ENCODE measurements at regions not wholly inside any gene's neighbourhood (a gene's known extent, or its start where the extent isn't known, plus 50 kb on each side); places are given as distances from the start of the nearest gene placed in this dataset.

GRCh38 chr5:33174383-33174782 is 266.4 kb upstream of the TARS1 start:
- no peak for TF ChIP-seq MAX (IDR thresholded peaks at IDR 0.05; ENCODE audit: insufficient read depth, insufficient read length)
- DNase-seq (ENCODE audit: low read depth, low spot score), result no peak
- H3K36me3 ChIP-seq (ENCODE audit: control insufficient read depth in 2 of 2, extremely low read depth in 1 of 2, insufficient read depth in 2 of 2, low read length in 2 of 2), result no peaks in the 10 kb centered on the region
- no peak overlapping the region for H2AFZ ChIP-seq (ENCODE audit: low read depth, low read length)
- no peaks in the 10 kb centered on the region for H3K27me3 ChIP-seq (ENCODE audit: control insufficient read depth in 2 of 2, insufficient read depth in 2 of 2, low read length in 2 of 2)
- H3K4me3 ChIP-seq (replicated peaks in 1 of 3; ENCODE audit: insufficient read depth in 1 of 3, low read depth in 1 of 3, low read length in 3 of 3), result no peak overlapping the region
- ChIA-PET CTCF (no interaction called here), POLR2A (no interaction called here)
- no peaks in the 10 kb centered on the region for H3K9me3 ChIP-seq (replicated peaks; ENCODE audit: control insufficient read depth, insufficient read depth, low read length)
- dilution Hi-C loops (cut with MboI; ENCODE audit: extremely low pct_ligation_motif_present, low sequenced_read_pairs) (no loop called here), intact Hi-C loops (cut with micrococcal nuclease) (no loop called here)
- FAIRE-seq, result no peak
- BruUV-seq (replicated peaks), result no TSS peak
- H3K9me1 ChIP-seq (replicated peaks; ENCODE audit: control insufficient read depth, extremely low read depth, insufficient read depth, low read length), result no peaks in the 10 kb centered on the region
- H3K9ac ChIP-seq (replicated peaks; ENCODE audit: extremely low read depth, insufficient read depth, low read length), result no peak overlapping the region
- H3K4me2 ChIP-seq (ENCODE audit: insufficient read depth, low read length), result no peak overlapping the region
- no peak overlapping the region for H3K27ac ChIP-seq (ENCODE audit: insufficient read depth, low read depth, low read length)
- no peaks in the 10 kb centered on the region for H3K4me1 ChIP-seq (ENCODE audit: control insufficient read depth, extremely low read depth, insufficient read depth, low read length)
- H4K20me1 ChIP-seq (replicated peaks; ENCODE audit: control insufficient read depth, extremely low read depth, insufficient read depth, low read length), result no peaks in the 10 kb centered on the region
- no peaks in the 10 kb centered on the region for H3K79me2 ChIP-seq (ENCODE audit: control insufficient read depth, insufficient read depth, low read length)

GRCh38 chr5:33179301-33179700 is 261.5 kb upstream of the TARS1 start:
- Histone ChIP-seq H4K20me1 (replicated peaks; ENCODE audit: control insufficient read depth, extremely low read depth, insufficient read depth, low read length) (no peaks in the 10 kb centered on the region), H2AFZ (ENCODE audit: low read depth, low read length) (no peak overlapping the region), H3K27ac (ENCODE audit: insufficient read depth, low read depth, low read length) (no peak overlapping the region), H3K79me2 (ENCODE audit: control insufficient read depth, insufficient read depth, low read length) (no peaks in the 10 kb centered on the region), H3K9me1 (replicated peaks; ENCODE audit: control insufficient read depth, extremely low read depth, insufficient read depth, low read length) (no peaks in the 10 kb centered on the region), H3K36me3 (ENCODE audit: control insufficient read depth in 2 of 2, extremely low read depth in 1 of 2, insufficient read depth in 2 of 2, low read length in 2 of 2) (no peaks in the 10 kb centered on the region), H3K9me3 (replicated peaks; ENCODE audit: control insufficient read depth, insufficient read depth, low read length) (no peaks in the 10 kb centered on the region), H3K4me1 (ENCODE audit: control insufficient read depth, extremely low read depth, insufficient read depth, low read length) (no peaks in the 10 kb centered on the region), H3K4me2 (ENCODE audit: insufficient read depth, low read length) (no peak overlapping the region), H3K4me3 (replicated peaks in 1 of 3; ENCODE audit: insufficient read depth in 1 of 3, low read depth in 1 of 3, low read length in 3 of 3) (no peak overlapping the region), H3K27me3 (ENCODE audit: control insufficient read depth in 2 of 2, insufficient read depth in 2 of 2, low read length in 2 of 2) (no peaks in the 10 kb centered on the region), H3K9ac (replicated peaks; ENCODE audit: extremely low read depth, insufficient read depth, low read length) (no peak overlapping the region)
- TF ChIP-seq GATA2 (IDR thresholded peaks at IDR 0.05; ENCODE audit: insufficient read depth, insufficient read length, low read depth, low read length) (no peak), MAX (IDR thresholded peaks at IDR 0.05; ENCODE audit: insufficient read depth, insufficient read length) (no peak), POLR2AphosphoS5 (IDR thresholded peaks at IDR 0.05; ENCODE audit: insufficient read depth, low read depth, low read length) (no peak), EZH2 (IDR thresholded peaks at IDR 0.05; ENCODE audit: borderline replicate concordance, low read depth, low read length, severe bottlenecking) (no peak), FOS (IDR thresholded peaks at IDR 0.05; ENCODE audit: borderline replicate concordance, insufficient read depth, low read length) (no peak), POLR2A (IDR thresholded peaks at IDR 0.05; ENCODE audit: low read depth, low read length) (no peak), JUN (IDR thresholded peaks at IDR 0.05; ENCODE audit: borderline replicate concordance, insufficient read depth, insufficient read length, low read depth) (no peak), MYC (IDR thresholded peaks at IDR 0.05; ENCODE audit: low read depth, low read length) (no peak), CTCF (IDR thresholded peaks at IDR 0.05; ENCODE audit: extremely low read depth in 1 of 2, insufficient read depth in 1 of 2, low read depth in 1 of 2, low read length in 2 of 2) (no peak)
- dilution Hi-C loops (cut with MboI; ENCODE audit: extremely low pct_ligation_motif_present, low sequenced_read_pairs), result no loop called here
- intact Hi-C loops (cut with micrococcal nuclease), result no loop called here
- POLR2A ChIA-PET, result no interaction called here
- FAIRE-seq (no peak), DNase-seq (ENCODE audit: low read depth, low spot score) (no peak)
- no TSS peak for BruUV-seq (replicated peaks)
- CTCF ChIA-PET, result interaction anchor here (1.0 kb wide), 1 partner anchor 73 kb away, joined by 3 read pairs; no protein-coding TSS in a partner anchor

All from endothelial cell of umbilical vein (primary cell).